HEK293 (cell line): ENCODE measurements at regions not wholly inside any gene's neighbourhood (a gene's known extent, or its start where the extent isn't known, plus 50 kb on each side); places are given as distances from the start of the nearest gene placed in this dataset.

Experiments used
- CTCF ChIA-PET: fragments of 350-600 bp; formaldehyde crosslinking; extraction: SDS; loops from one replicate; lab custom pipeline; 2021; ENCODE audit warnings: antibody characterized with exemption; lab: Yijun Ruan, JAX
- POLR2A ChIA-PET: fragments of 300-600 bp; formaldehyde crosslinking; extraction: SDS; loops from one replicate; lab custom pipeline; 2020; ENCODE audit warnings: antibody characterized with exemption, inconsistent platforms; lab: Yijun Ruan, JAX
- H3K27ac ChIP-seq: fragments of 200-500 bp; sonication (Bioruptor generic); 2 replicates; pipeline ENCODE4 v1.5.1; 2014; ENCODE audit warnings: low read depth, low read length, control low read depth, inconsistent platforms; ENCODE audit errors: extremely low read depth
- H3K36me3 ChIP-seq, 2 experiments: fragments of 200-500 bp in 1 of 2; sonication (Bioruptor generic) in 1 of 2; 1 replicate in 1 of 2; 2 replicates in 1 of 2; pipeline ENCODE4 v1.5.1; 2014 to 2017; ENCODE audit warnings: inconsistent platforms in 2 of 2, low read length in 2 of 2; ENCODE audit not compliant: control insufficient read depth in 2 of 2, insufficient read depth in 1 of 2
- H3K4me1 ChIP-seq: fragments of 200-500 bp; sonication (Bioruptor generic); 2 replicates; pipeline ENCODE4 v1.5.1; 2014; ENCODE audit warnings: mild to moderate bottlenecking, low read length, inconsistent platforms; ENCODE audit not compliant: control insufficient read depth, insufficient read depth
- H3K4me3 ChIP-seq: 2 replicates; pipeline ENCODE4 v1.5.1; 2011; ENCODE audit warnings: low read depth, mild to moderate bottlenecking, control low read depth, low read length, moderate library complexity
- H3K9me3 ChIP-seq: fragments of 200-500 bp; sonication (Bioruptor generic); 2 replicates; pipeline ENCODE4 v1.5.1; 2014; ENCODE audit warnings: low read depth, low read length, inconsistent platforms; ENCODE audit not compliant: control insufficient read depth, insufficient read depth
- GLIS2 ChIP-seq: fragments of 450-650 bp; formaldehyde crosslinking; IDR thresholded peaks from 2 replicates; pipeline ENCODE4 v1.5.1; 2016; ENCODE audit warnings: missing biosample characterization, missing genetic modification characterization
- OSR2 ChIP-seq: fragments of 450-650 bp; formaldehyde crosslinking; IDR thresholded peaks from 2 replicates; pipeline ENCODE4 v1.5.1; 2016; ENCODE audit warnings: missing biosample characterization, missing genetic modification characterization
- PBX3 ChIP-seq: sonication (generic); formaldehyde crosslinking; IDR thresholded peaks from 2 replicates; pipeline ENCODE4 v1.8.1; 2022; ENCODE audit warnings: mild to moderate bottlenecking, moderate library complexity, missing genetic modification reagents
- PRDM6 ChIP-seq: fragments of 450-650 bp; formaldehyde crosslinking; IDR thresholded peaks from 2 replicates; pipeline ENCODE4 v1.5.1; 2017; ENCODE audit warnings: missing biosample characterization, missing genetic modification characterization
- YY1 ChIP-seq: fragments of 450-650 bp; formaldehyde crosslinking; IDR thresholded peaks from 2 replicates; pipeline ENCODE4 v1.5.1; 2018; ENCODE audit warnings: missing biosample characterization, missing genetic modification characterization
- ZBTB8A ChIP-seq: fragments of 450-650 bp; formaldehyde crosslinking; IDR thresholded peaks from 2 replicates; pipeline ENCODE4 v1.5.1; 2016; ENCODE audit warnings: missing biosample characterization, missing genetic modification characterization
- ZEB2 ChIP-seq: fragments of 450-650 bp; formaldehyde crosslinking; IDR thresholded peaks from 2 replicates; pipeline ENCODE4 v1.5.1; 2016; ENCODE audit warnings: missing biosample characterization, missing genetic modification characterization
- ZNF18 ChIP-seq: fragments of 450-650 bp; formaldehyde crosslinking; IDR thresholded peaks from 2 replicates; pipeline ENCODE4 v1.5.1; 2016; ENCODE audit warnings: missing biosample characterization, missing genetic modification characterization
- ZNF19 ChIP-seq: fragments of 450-650 bp; formaldehyde crosslinking; IDR thresholded peaks from 2 replicates; pipeline ENCODE4; 2016; ENCODE audit warnings: missing biosample characterization, missing genetic modification characterization, low read depth
- ZNF248 ChIP-seq: fragments of 450-650 bp; formaldehyde crosslinking; IDR thresholded peaks from 2 replicates; pipeline ENCODE4 v1.5.1; 2017; ENCODE audit warnings: missing biosample characterization, missing genetic modification characterization
- ZNF292 ChIP-seq: fragments of 450-650 bp; formaldehyde crosslinking; IDR thresholded peaks from 2 replicates; pipeline ENCODE4 v1.5.1; 2016; ENCODE audit warnings: low read depth, missing biosample characterization, missing genetic modification characterization, borderline replicate concordance
- ZNF473 ChIP-seq: fragments of 450-650 bp; formaldehyde crosslinking; IDR thresholded peaks from 2 replicates; pipeline ENCODE4 v1.5.1; 2017; ENCODE audit warnings: missing biosample characterization, missing genetic modification characterization
- ZNF510 ChIP-seq: fragments of 450-650 bp; formaldehyde crosslinking; IDR thresholded peaks from 2 replicates; pipeline ENCODE4 v1.5.1; 2018; ENCODE audit warnings: mild to moderate bottlenecking, missing genetic modification characterization, missing biosample characterization; ENCODE audit not compliant: insufficient replicate concordance
- ZNF514 ChIP-seq: fragments of 450-650 bp; formaldehyde crosslinking; IDR thresholded peaks from 2 replicates; pipeline ENCODE4 v1.5.1; 2016; ENCODE audit warnings: missing biosample characterization, missing genetic modification characterization
- ZNF664 ChIP-seq: fragments of 450-650 bp; formaldehyde crosslinking; IDR thresholded peaks from 2 replicates; pipeline ENCODE4 v1.5.1; 2016; ENCODE audit warnings: missing biosample characterization, missing genetic modification characterization
- ZNF670 ChIP-seq: fragments of 450-650 bp; formaldehyde crosslinking; IDR thresholded peaks from 2 replicates; pipeline ENCODE4 v1.5.1; 2016; ENCODE audit warnings: missing biosample characterization, missing genetic modification characterization, low read depth
- ZNF707 ChIP-seq: fragments of 450-650 bp; formaldehyde crosslinking; IDR thresholded peaks from 2 replicates; pipeline ENCODE4 v1.5.1; 2016; ENCODE audit warnings: missing biosample characterization, missing genetic modification characterization
- ZSCAN4 ChIP-seq: fragments of 450-650 bp; formaldehyde crosslinking; IDR thresholded peaks from 2 replicates; pipeline ENCODE4 v1.5.1; 2017; ENCODE audit warnings: missing biosample characterization, missing genetic modification characterization

- Histone ChIP-seq H3K36me3 (no peaks in the 10 kb centered on the region), H3K27ac (no peak overlapping the region), H3K9me3 (no peaks in the 10 kb centered on the region), H3K4me1 (no peaks in the 10 kb centered on the region), H3K4me3 (no peak overlapping the region)
- CTCF ChIA-PET: no interaction called here
- no peak for TF ChIP-seq PBX3 (CRISPR knock-in tag)
- TF ChIP-seq ZNF248: no peak
- no peak for TF ChIP-seq ZNF664 (tag by site-specific recombination)
- no peak for TF ChIP-seq ZBTB8A (tag by site-specific recombination)
- TF ChIP-seq ZSCAN4 (tag by site-specific recombination): no peak
- TF ChIP-seq ZNF473 (tag by site-specific recombination): no peak
- TF ChIP-seq YY1: no peak
- POLR2A ChIA-PET: no interaction called here
Observed at GRCh38 chr2:106278112-106278876, 84.2 kb upstream of the UXS1 start.

- Histone ChIP-seq H3K9me3 (no peaks in the 10 kb centered on the region), H3K36me3 (no peaks in the 10 kb centered on the region), H3K4me3 (no peak overlapping the region), H3K4me1 (no peaks in the 10 kb centered on the region), H3K27ac (no peak overlapping the region)
- ChIA-PET POLR2A (no interaction called here), CTCF (no interaction called here)
- TF ChIP-seq PRDM6 (tag by site-specific recombination) (no peak), ZNF514 (tag by site-specific recombination) (no peak), ZNF510 (tag by site-specific recombination) (no peak)
Observed at GRCh38 chr2:106277426-106277825, 83.3 kb upstream of the UXS1 start.

- Histone ChIP-seq H3K4me1 (no peaks in the 10 kb centered on the region), H3K4me3 (no peak overlapping the region), H3K9me3 (no peaks in the 10 kb centered on the region), H3K27ac (no peak overlapping the region), H3K36me3 (no peaks in the 10 kb centered on the region)
- TF ChIP-seq ZEB2 (tag by site-specific recombination) (no peak), ZNF670 (no peak), GLIS2 (tag by site-specific recombination) (no peak), ZNF707 (tag by site-specific recombination) (no peak), OSR2 (tag by site-specific recombination) (no peak), ZNF18 (tag by site-specific recombination) (no peak), ZNF19 (tag by site-specific recombination) (no peak), ZNF292 (tag by site-specific recombination) (no peak)
- ChIA-PET POLR2A (no interaction called here), CTCF (no interaction called here)
Observed at GRCh38 chr2:106275971-106276370, 81.9 kb upstream of the UXS1 start.
